RWPE2 (cell line): ENCODE measurements at regions not wholly inside any gene's neighbourhood (a gene's known extent, or its start where the extent isn't known, plus 50 kb on each side); places are given as distances from the start of the nearest gene placed in this dataset.

Experiments used
- ATAC-seq: fragments of 200-7000 bp; cut with Tn5 transposase; 3 replicates; pipeline ENCODE4 v1.9.1; 2021; ENCODE audit warnings: low read depth
- DNase-seq: peaks from one replicate; pipeline ENCODE4 v3.0.0-alpha.2; 2020; ENCODE audit warnings: low spot score
- H3K27ac ChIP-seq: fragments of 450-650 bp; 2 replicates; pipeline ENCODE4 v1.5.1; 2017; ENCODE audit warnings: mild to moderate bottlenecking; ENCODE audit not compliant: poor library complexity, severe bottlenecking
- H3K27me3 ChIP-seq: fragments of 250-450 bp; sonication (Bioruptor Pico); 2 replicates; pipeline ENCODE4 v1.5.1; 2021; ENCODE audit warnings: mild to moderate bottlenecking, moderate library complexity; ENCODE audit not compliant: insufficient read depth, poor library complexity, severe bottlenecking
- H3K36me3 ChIP-seq: fragments of 250-450 bp; sonication (Bioruptor Pico); 2 replicates; pipeline ENCODE4 v1.5.1; 2020; ENCODE audit warnings: low read depth, mild to moderate bottlenecking, moderate library complexity
- H3K4me1 ChIP-seq: fragments of 250-450 bp; sonication (Bioruptor Pico); 2 replicates; pipeline ENCODE4 v1.5.1; 2021; ENCODE audit warnings: mild to moderate bottlenecking, moderate library complexity; ENCODE audit not compliant: insufficient read depth, poor library complexity, severe bottlenecking
- H3K4me3 ChIP-seq: fragments of 250-450 bp; sonication (Bioruptor Pico); 2 replicates; pipeline ENCODE4 v1.5.1; 2021; ENCODE audit warnings: mild to moderate bottlenecking, moderate library complexity; ENCODE audit not compliant: severe bottlenecking
- H3K9me3 ChIP-seq: fragments of 250-450 bp; sonication (Bioruptor Pico); 2 replicates; pipeline ENCODE4 v1.5.1; 2021; ENCODE audit warnings: mild to moderate bottlenecking, moderate library complexity; ENCODE audit not compliant: severe bottlenecking
- TF ChIP-seq, protein P1 (sequence below): fragments of 450-650 bp; IDR thresholded peaks from one replicate; pipeline ENCODE4 v1.5.1; 2017; ENCODE audit warnings: mild to moderate bottlenecking, moderate library complexity; ENCODE audit not compliant: poor library complexity, severe bottlenecking

DNA sequence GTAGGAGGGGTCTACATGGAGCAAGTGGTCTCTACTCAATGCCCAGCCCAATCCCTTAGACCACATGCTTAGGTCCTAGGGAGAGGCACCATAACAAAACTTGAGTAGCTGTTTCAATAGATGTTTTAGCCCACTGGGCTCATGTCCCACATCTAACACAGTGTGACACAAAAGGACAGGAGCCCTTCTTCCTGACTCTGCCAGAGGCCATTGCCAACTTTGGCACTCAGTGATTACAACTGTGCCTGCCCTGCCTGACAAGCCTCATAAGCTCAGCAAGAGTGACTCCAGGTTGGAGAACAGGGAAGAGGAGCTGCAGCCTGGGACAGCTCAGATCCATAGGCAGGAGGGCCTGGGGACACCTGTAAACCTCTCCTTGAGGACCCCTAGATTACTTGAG lies 230.8 kb downstream of the ENC1 start:
- no peak overlapping the region for H3K4me3 ChIP-seq
- H3K4me1 ChIP-seq, result peaks cover 10% of the 10 kb centered on the region
- H3K36me3 ChIP-seq, result no peaks in the 10 kb centered on the region
- TF ChIP-seq, protein P1, sequence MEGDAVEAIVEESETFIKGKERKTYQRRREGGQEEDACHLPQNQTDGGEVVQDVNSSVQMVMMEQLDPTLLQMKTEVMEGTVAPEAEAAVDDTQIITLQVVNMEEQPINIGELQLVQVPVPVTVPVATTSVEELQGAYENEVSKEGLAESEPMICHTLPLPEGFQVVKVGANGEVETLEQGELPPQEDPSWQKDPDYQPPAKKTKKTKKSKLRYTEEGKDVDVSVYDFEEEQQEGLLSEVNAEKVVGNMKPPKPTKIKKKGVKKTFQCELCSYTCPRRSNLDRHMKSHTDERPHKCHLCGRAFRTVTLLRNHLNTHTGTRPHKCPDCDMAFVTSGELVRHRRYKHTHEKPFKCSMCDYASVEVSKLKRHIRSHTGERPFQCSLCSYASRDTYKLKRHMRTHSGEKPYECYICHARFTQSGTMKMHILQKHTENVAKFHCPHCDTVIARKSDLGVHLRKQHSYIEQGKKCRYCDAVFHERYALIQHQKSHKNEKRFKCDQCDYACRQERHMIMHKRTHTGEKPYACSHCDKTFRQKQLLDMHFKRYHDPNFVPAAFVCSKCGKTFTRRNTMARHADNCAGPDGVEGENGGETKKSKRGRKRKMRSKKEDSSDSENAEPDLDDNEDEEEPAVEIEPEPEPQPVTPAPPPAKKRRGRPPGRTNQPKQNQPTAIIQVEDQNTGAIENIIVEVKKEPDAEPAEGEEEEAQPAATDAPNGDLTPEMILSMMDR, result no peak
- no peak overlapping the region for H3K27ac ChIP-seq
- ATAC-seq (no peak), DNase-seq (no peak)
- no peaks in the 10 kb centered on the region for H3K9me3 ChIP-seq
- H3K27me3 ChIP-seq, result no peaks in the 10 kb centered on the region

- ATAC-seq (no peak), DNase-seq (no peak)
- Histone ChIP-seq H3K27ac (no peak overlapping the region), H3K4me3 (no peak overlapping the region), H3K27me3 (no peaks in the 10 kb centered on the region), H3K36me3 (no peaks in the 10 kb centered on the region), H3K9me3 (no peaks in the 10 kb centered on the region), H3K4me1 (peaks cover 10% of the 10 kb centered on the region)
- TF ChIP-seq, protein P1, result no peak
Measured at GRCh38 chr5:74409166-74409706, 231.3 kb downstream of the ENC1 start.

DNA sequence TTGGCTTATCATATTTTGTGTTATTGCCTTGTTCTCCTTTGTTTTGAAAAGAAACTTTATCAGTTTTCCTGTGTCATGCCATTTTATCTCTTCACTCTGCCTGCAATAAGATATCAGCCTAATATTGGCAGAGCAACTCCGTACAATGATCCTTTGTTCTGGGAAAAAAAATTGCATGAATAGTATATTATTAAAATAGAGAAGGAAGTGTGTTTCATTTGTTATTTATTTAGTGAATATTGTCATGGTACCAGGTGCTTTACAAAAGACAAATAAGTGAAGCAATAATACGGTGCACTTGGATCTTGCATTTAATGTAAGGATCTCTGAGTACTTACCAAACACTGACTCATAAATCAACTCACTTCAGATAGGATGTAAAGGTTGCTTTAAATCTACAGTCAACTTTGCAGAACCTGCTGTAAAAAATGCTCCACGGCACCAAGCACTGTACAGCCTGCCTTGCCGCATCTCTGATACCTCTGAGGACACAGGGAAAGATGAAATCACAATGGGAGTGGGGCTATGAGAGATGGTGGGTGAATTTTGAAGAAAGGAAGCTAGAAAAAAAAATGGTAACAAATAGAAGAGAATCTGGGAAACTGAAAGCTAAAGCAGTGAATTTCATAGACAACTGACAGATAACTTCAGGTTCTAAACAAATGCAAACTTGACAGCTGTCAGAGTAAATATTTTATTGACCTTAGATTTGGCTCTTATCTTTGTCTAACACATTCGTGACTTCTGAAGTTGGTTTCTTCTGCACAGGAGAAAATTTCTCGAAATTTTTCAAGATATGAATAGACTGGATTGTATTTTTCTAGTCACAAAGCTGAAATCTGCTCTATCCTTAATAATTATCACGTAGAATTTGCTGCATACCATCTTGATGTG lies 232.1 kb downstream of the ENC1 start:
- Histone ChIP-seq H3K27me3 (no peaks in the 10 kb centered on the region), H3K36me3 (no peaks in the 10 kb centered on the region), H3K27ac (peak overlapping the region; percentile 12), H3K4me1 (peaks cover 10% of the 10 kb centered on the region), H3K9me3 (no peaks in the 10 kb centered on the region), H3K4me3 (no peak overlapping the region)
- ATAC-seq (peak; percentile 96), DNase-seq (no peak)
- TF ChIP-seq, protein P1, result no peak

GRCh38 chr5:74407701-74408100 lies 232.8 kb downstream of the ENC1 start:
- Histone ChIP-seq H3K27me3 (no peaks in the 10 kb centered on the region), H3K36me3 (no peaks in the 10 kb centered on the region), H3K4me1 (peaks cover 10% of the 10 kb centered on the region), H3K9me3 (no peaks in the 10 kb centered on the region), H3K4me3 (no peak overlapping the region), H3K27ac (peak overlapping the region; percentile 12)
- DNase-seq (no peak), ATAC-seq (no peak)
- TF ChIP-seq, protein P1, result no peak

- TF ChIP-seq, protein P1, result no peak
- Histone ChIP-seq H3K27ac (no peak overlapping the region), H3K27me3 (no peaks in the 10 kb centered on the region), H3K36me3 (no peaks in the 10 kb centered on the region), H3K4me1 (peaks cover 10% of the 10 kb centered on the region), H3K9me3 (no peaks in the 10 kb centered on the region), H3K4me3 (no peak overlapping the region)
- no peak for DNase-seq
- no peak for ATAC-seq
Measured at GRCh38 chr5:74406844-74407243, 233.7 kb downstream of the ENC1 start.
